Lower leg skin (tissue), 3 donors: ENCODE measurements at regions not wholly inside any gene's neighbourhood (a gene's known extent, or its start where the extent isn't known, plus 50 kb on each side); places are given as distances from the start of the nearest gene placed in this dataset.

ENCODE experiments used
- CTCF ChIP-seq, 3 donors: fragments of 450-650 bp; IDR thresholded peaks; one replicate each; pipeline ENCODE4 v1.5.1; 2016; ENCODE audit warnings: antibody characterized with exemption in 3 of 3, mild to moderate bottlenecking in 3 of 3, moderate library complexity in 2 of 3
- POLR2A ChIP-seq, 2 donors: fragments of 450-650 bp; IDR thresholded peaks; one replicate each; pipeline ENCODE4 v1.6.1; 2016 to 2017; ENCODE audit warnings: antibody characterized with exemption in 2 of 2, mild to moderate bottlenecking in 1 of 2, moderate library complexity in 1 of 2

- no peak for TF ChIP-seq CTCF (IDR thresholded peaks at IDR 0.05)
- TF ChIP-seq POLR2A (IDR thresholded peaks at IDR 0.05) = no peak
Observed at GRCh38 chr3:181344331-181344730, 354.8 kb upstream of the DNAJC19 start.
